ENCODE measurements at regions not wholly inside any gene's neighbourhood (a gene's known extent, or its start where the extent isn't known, plus 50 kb on each side); places are given as distances from the start of the nearest gene placed in this dataset.

DNA sequence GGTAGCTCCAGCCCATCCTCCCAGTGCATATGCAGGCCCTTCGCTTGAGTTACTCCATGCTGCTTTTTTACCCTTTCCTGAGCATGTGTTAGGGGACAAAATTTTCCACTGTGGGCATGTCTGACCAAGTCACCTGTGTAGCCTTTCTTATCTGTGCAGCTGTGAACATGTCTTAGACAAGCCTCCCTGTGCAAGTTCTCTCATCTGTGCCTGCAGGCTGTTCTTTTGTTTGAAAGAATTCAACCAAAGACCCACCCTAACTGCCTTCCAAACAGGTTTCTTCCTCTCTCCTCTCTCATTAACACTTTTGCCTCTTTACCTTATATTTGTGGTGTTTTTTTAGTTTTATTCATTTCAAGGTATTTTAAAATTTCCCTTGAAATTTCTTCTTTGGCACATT, 53.2 kb upstream of the SPIN4 start:
- TF ChIP-seq, protein P1, sequence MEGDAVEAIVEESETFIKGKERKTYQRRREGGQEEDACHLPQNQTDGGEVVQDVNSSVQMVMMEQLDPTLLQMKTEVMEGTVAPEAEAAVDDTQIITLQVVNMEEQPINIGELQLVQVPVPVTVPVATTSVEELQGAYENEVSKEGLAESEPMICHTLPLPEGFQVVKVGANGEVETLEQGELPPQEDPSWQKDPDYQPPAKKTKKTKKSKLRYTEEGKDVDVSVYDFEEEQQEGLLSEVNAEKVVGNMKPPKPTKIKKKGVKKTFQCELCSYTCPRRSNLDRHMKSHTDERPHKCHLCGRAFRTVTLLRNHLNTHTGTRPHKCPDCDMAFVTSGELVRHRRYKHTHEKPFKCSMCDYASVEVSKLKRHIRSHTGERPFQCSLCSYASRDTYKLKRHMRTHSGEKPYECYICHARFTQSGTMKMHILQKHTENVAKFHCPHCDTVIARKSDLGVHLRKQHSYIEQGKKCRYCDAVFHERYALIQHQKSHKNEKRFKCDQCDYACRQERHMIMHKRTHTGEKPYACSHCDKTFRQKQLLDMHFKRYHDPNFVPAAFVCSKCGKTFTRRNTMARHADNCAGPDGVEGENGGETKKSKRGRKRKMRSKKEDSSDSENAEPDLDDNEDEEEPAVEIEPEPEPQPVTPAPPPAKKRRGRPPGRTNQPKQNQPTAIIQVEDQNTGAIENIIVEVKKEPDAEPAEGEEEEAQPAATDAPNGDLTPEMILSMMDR (IDR thresholded peaks at IDR 0.05; ENCODE audit: extremely low read depth in 1 of 2, insufficient read depth in 1 of 2, low read depth in 1 of 2, low read length in 2 of 2): no peak
- TF ChIP-seq POLR2AphosphoS5 (IDR thresholded peaks at IDR 0.05; ENCODE audit: insufficient read depth, low read depth, low read length) (no peak), POLR2A (IDR thresholded peaks at IDR 0.05; ENCODE audit: low read depth, low read length) (no peak), JUN (IDR thresholded peaks at IDR 0.05; ENCODE audit: borderline replicate concordance, insufficient read depth, insufficient read length, low read depth) (no peak), EZH2 (IDR thresholded peaks at IDR 0.05; ENCODE audit: borderline replicate concordance, low read depth, low read length, severe bottlenecking) (no peak)

Data from endothelial cell of umbilical vein (primary cell).